ENCODE measurements at regions not wholly inside any gene's neighbourhood (a gene's known extent, or its start where the extent isn't known, plus 50 kb on each side); places are given as distances from the start of the nearest gene placed in this dataset.

DNA sequence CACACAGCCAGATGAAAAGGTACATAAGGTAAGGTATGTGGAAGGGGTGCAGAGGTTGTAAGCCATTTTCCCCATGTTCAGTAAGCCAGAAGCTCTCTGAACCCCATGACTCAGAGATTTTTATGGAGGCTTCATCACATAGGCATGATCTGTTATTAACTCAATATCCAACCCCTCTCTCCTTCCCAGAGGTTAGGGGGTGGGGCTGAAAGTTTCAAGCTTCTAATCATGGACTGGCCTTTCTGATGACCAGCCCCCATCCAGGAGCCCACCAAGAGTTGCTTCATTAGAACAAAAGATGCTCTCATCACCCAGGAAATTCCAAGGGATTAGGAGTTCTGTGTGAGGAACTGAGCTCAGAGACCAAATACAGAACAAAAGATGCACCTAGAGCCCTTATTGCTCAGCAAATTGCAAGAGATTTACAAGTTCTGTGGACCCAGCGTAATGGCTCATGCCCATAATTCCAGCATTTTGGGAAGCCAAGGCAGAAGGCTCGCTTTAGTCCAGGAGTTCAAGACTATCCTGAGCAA, 103.2 kb upstream of the DAAM1 start (continued):
- TF ChIP-seq, protein P1, sequence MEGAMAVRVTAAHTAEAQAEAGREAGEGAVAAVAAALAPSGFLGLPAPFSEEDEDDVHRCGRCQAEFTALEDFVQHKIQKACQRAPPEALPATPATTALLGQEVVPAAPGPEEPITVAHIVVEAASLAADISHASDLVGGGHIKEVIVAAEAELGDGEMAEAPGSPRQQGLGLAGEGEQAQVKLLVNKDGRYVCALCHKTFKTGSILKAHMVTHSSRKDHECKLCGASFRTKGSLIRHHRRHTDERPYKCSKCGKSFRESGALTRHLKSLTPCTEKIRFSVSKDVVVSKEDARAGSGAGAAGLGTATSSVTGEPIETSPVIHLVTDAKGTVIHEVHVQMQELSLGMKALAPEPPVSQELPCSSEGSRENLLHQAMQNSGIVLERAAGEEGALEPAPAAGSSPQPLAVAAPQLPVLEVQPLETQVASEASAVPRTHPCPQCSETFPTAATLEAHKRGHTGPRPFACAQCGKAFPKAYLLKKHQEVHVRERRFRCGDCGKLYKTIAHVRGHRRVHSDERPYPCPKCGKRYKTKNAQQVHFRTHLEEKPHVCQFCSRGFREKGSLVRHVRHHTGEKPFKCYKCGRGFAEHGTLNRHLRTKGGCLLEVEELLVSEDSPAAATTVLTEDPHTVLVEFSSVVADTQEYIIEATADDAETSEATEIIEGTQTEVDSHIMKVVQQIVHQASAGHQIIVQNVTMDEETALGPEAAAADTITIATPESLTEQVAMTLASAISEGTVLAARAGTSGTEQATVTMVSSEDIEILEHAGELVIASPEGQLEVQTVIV (IDR thresholded peaks at IDR 0.05; ENCODE audit: borderline replicate concordance, partially characterized antibody), result no peak

DNA sequence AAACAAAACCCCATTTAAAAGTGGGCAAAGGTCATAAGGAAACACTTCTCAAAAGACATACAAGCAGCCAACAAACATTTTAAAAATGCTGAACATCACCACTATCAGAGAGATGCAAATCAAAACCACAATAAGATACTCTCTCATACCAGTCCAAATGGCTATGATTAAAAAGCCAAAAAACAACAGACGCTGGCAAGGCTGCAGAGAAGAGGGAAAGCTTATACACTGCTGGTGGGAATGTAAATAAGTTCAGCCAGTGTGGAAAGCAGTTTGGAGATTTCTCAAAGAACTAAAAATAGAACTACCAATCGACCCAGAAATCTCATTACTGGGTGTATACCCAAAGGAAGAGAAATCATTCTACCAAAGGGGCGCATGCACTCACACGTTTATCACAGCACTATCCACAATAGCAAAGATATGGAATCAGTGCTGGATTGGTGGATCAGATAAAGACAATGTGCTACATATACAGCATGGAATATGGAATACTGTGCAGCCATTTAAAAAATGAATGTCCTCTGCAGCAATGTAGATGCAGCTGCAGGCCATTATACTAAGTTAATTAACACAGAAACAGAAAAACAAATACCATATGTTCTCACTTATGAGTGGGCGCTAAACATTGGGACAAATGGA, 102.1 kb upstream of the DAAM1 start:
- Histone ChIP-seq H3K27ac (ENCODE audit: control insufficient read depth, insufficient read depth) (no peak overlapping the region), H3K36me3 (ENCODE audit: control insufficient read depth in 2 of 2, insufficient read depth in 2 of 2, low read length in 1 of 2) (no peaks in the 10 kb centered on the region), H3K9ac (ENCODE audit: control insufficient read depth, insufficient read depth, low read length) (no peak overlapping the region), H2AFZ (ENCODE audit: control insufficient read depth, low read depth, low read length) (no peak overlapping the region), H4K20me1 (ENCODE audit: control insufficient read depth, insufficient read depth) (no peaks in the 10 kb centered on the region), H3K27me3 (replicated peaks in 1 of 2; ENCODE audit: control insufficient read depth in 2 of 2, insufficient read depth in 2 of 2, low read length in 1 of 2) (no peaks in the 10 kb centered on the region), H3K4me3 (no peak overlapping the region), H3K9me3 (replicated peaks; ENCODE audit: control insufficient read depth, insufficient read depth, low read length) (no peaks in the 10 kb centered on the region), H3K4me2 (ENCODE audit: control insufficient read depth, insufficient read depth) (no peak overlapping the region), H3K4me1 (ENCODE audit: control insufficient read depth, insufficient read depth, low read length) (no peaks in the 10 kb centered on the region), H3K79me2 (ENCODE audit: control insufficient read depth, insufficient read depth, low read length) (no peaks in the 10 kb centered on the region)
- BruUV-seq (replicated peaks), result no TSS peak
- DNase-seq (ENCODE audit: low read depth, low spot score) (no peak), FAIRE-seq (peak; percentile 64), ATAC-seq (no peak)
- CTCF ChIA-PET, result interaction anchor here (0.6 to 0.8 kb wide), 2 partner anchors 358 to 475 kb away, joined by 3 read pairs; no protein-coding TSS in a partner anchor
- RAD21 ChIA-PET (ENCODE audit: unreplicated experiment), result no interaction called here
- in situ Hi-C loops (cut with MboI) (no loop called here), intact Hi-C loops (cut with micrococcal nuclease; ENCODE audit: unreplicated experiment) (no loop called here)
- 43% methylated on average over 5 of the region's 5 CpGs for WGBS (ENCODE audit: insufficient coverage, insufficient replicate concordance, low lambda C conversion rate, missing lambda C conversion rate)
- TF ChIP-seq MEF2A (IDR thresholded peaks at IDR 0.05; ENCODE audit: insufficient read depth, low read depth, low read length), result no peak
- no peak for TF ChIP-seq MYB (IDR thresholded peaks at IDR 0.05; ENCODE audit: borderline replicate concordance, low read depth, low read length)
- no peak for TF ChIP-seq NFYA (IDR thresholded peaks at IDR 0.05; ENCODE audit: borderline replicate concordance, low read depth, low read length)
- TF ChIP-seq RB1 (IDR thresholded peaks at IDR 0.05; ENCODE audit: borderline replicate concordance), result no peak
- SMC1A ChIA-PET (ENCODE audit: uncharacterized antibody, unreplicated experiment), result interaction anchor here (0.7 to 1.6 kb wide), 2 partner anchors 35 to 344 kb away, joined by 3 read pairs; no protein-coding TSS in a partner anchor
- POLR2A ChIA-PET, result interaction anchor here (1.3 kb wide), 1 partner anchor 9 kb away, joined by 3 read pairs; no protein-coding TSS in a partner anchor

Measured in GM12878 (cell line).